CD8-positive, alpha-beta memory T cell (primary cell): ENCODE measurements at regions not wholly inside any gene's neighbourhood (a gene's known extent, or its start where the extent isn't known, plus 50 kb on each side); places are given as distances from the start of the nearest gene placed in this dataset.
"Not testable (repeated sequence)": the region's sequence is repeated elsewhere in the genome, so short reads cannot be mapped to it uniquely, and the experiment has no call there.

ENCODE experiments used
- CTCF ChIA-PET: fragments of 350-600 bp; sonication (Branson Sonifier 250); formaldehyde crosslinking; loops from one replicate; lab custom pipeline; 2021; ENCODE audit warnings: antibody characterized with exemption; lab: Charles Lee
- POLR2A ChIA-PET: fragments of 350-600 bp; sonication (Branson Sonifier 250); formaldehyde crosslinking; loops from one replicate; lab custom pipeline; 2021; ENCODE audit warnings: antibody characterized with exemption; lab: Charles Lee
- DNase-seq, 5 donors: peaks; one replicate each; pipeline versions ENCODE4 v3.0.0 to v3.0.0-alpha.2; 2020 to 2022; ENCODE audit warnings: mixed read lengths in 1 of 5
- H3K27ac ChIP-seq: one replicate; pipeline ENCODE4 v1.7.0; 2013; ENCODE audit warnings: low read depth, mild to moderate bottlenecking, low read length, moderate library complexity
- H3K27me3 ChIP-seq: 2 replicates; pipeline ENCODE4 v1.7.0; 2013; ENCODE audit warnings: low read length, mild to moderate bottlenecking; ENCODE audit not compliant: insufficient read depth, poor library complexity, severe bottlenecking
- H3K36me3 ChIP-seq: 2 replicates; pipeline ENCODE4 v1.7.0; 2013; ENCODE audit warnings: mild to moderate bottlenecking, low read length, moderate library complexity; ENCODE audit not compliant: insufficient read depth
- H3K4me1 ChIP-seq: 2 replicates; pipeline ENCODE4 v1.7.0; 2013; ENCODE audit warnings: mild to moderate bottlenecking, low read length, moderate library complexity; ENCODE audit not compliant: insufficient read depth
- H3K4me3 ChIP-seq: 2 replicates; pipeline ENCODE4 v1.7.0; 2013; ENCODE audit warnings: mild to moderate bottlenecking, low read length
- H3K9me3 ChIP-seq: 2 replicates; pipeline ENCODE4 v1.7.0; 2013; ENCODE audit warnings: mild to moderate bottlenecking, low read length
- H3K27ac Mint-ChIP-seq, 8 donors: one replicate each; pipeline ENCODE4 v1.8.0; 2020 to 2021; ENCODE audit warnings: mixed read lengths in 8 of 8, mild to moderate bottlenecking in 6 of 8, inconsistent platforms in 3 of 8, moderate library complexity in 3 of 8
- H3K27me3 Mint-ChIP-seq, 2 donors: one replicate each; pipeline ENCODE4 v1.8.0; 2020 to 2021; ENCODE audit warnings: mixed read lengths in 2 of 2, mild to moderate bottlenecking in 1 of 2, moderate library complexity in 1 of 2
- H3K36me3 Mint-ChIP-seq, 3 donors: one replicate each; pipeline ENCODE4 v1.8.0; 2020 to 2021; ENCODE audit warnings: mixed read lengths in 3 of 3, inconsistent platforms in 1 of 3, mild to moderate bottlenecking in 1 of 3
- H3K4me1 Mint-ChIP-seq, 3 donors: one replicate each; pipeline ENCODE4 v1.8.0; 2020 to 2021; ENCODE audit warnings: mixed read lengths in 3 of 3, inconsistent platforms in 1 of 3, mild to moderate bottlenecking in 1 of 3
- H3K4me3 Mint-ChIP-seq, 7 donors: one replicate each; pipeline ENCODE4 v1.8.0; 2020 to 2021; ENCODE audit warnings: mixed read lengths in 7 of 7, mild to moderate bottlenecking in 6 of 7, moderate library complexity in 4 of 7, inconsistent platforms in 2 of 7
- H3K9me3 Mint-ChIP-seq, 5 donors: one replicate each; pipeline ENCODE4 v1.8.0; 2020 to 2022; ENCODE audit warnings: mixed read lengths in 5 of 5, mild to moderate bottlenecking in 3 of 5, moderate library complexity in 2 of 5, inconsistent platforms in 1 of 5

DNA sequence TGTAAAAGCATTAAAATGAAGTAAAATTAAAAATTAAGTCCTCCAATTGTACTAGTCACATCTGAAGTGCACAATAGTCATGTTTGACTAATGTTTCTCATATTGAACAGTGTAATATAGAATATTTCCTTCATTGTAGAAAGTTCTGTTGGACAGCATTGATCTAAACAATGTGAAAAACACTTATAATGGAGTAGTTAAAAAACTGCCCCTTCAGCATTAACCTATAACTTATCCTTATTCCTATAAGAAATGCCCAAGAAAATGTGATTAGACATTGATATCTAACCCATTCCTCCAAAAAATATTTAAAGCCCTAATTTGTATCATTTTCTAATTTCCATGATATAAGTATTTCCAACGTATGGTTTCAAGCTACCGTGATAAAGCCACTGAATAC lies 210.7 kb downstream of the RASSF9 start:
- Mint-ChIP-seq H3K27me3 (no peaks in the 10 kb centered on the region), H3K4me1 (no peaks in the 10 kb centered on the region), H3K4me3 (no peak overlapping the region), H3K9me3 (peaks cover 3 to 21% (median 6%) of the 10 kb centered on the region in 5 donors), H3K27ac (no peak overlapping the region), H3K36me3 (no peaks in the 10 kb centered on the region)
- no peaks in the 10 kb centered on the region for H3K4me1 ChIP-seq
- ChIA-PET POLR2A (no interaction called here), CTCF (no interaction called here)
- no peaks in the 10 kb centered on the region for H3K27me3 ChIP-seq
- H3K27ac ChIP-seq: no peak overlapping the region
- no peak overlapping the region for H3K4me3 ChIP-seq
- H3K9me3 ChIP-seq: no peaks in the 10 kb centered on the region
- no peak for DNase-seq
- no peaks in the 10 kb centered on the region for H3K36me3 ChIP-seq

DNA sequence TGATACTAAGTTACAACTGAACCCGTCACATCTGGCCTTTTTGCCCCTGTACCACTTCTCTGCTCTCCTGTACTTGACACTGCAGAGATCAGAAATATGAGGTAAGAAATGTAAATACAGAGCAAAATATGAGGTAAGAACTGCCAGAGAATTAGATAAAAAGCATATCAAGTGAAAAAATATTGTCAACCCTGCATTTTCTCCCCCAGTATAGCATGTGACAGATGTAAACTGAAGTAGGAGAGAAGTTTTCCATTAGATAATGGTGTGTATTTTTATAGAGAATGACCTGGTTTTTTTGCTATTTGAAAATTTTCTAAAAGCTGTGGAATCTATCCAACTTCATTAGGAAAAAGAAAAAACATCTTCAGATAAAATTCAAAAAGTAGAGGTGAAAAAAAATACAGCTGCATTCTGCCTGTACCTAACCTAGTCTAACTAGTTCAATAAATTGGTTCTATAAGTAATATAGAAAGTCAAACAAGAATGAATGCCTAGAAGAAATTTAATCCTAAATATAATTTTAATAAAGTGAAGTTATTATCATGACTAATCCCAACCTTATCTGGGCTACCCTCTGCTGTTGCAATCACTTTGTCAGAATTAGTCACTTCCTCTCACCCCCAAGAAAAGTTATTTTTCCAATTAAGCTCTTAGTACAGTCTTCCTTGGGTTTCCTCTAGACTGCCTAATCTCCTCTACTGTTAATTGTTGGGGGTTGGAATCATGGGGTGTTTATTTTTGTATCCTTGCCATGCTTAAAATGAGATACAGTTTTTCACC lies 210.0 kb downstream of the RASSF9 start:
- Mint-ChIP-seq H3K4me1 (no peaks in the 10 kb centered on the region), H3K27me3 (no peaks in the 10 kb centered on the region), H3K4me3 (no peak overlapping the region), H3K27ac (no peak overlapping the region), H3K36me3 (no peaks in the 10 kb centered on the region), H3K9me3 (peaks cover 3 to 25% (median 6%) of the 10 kb centered on the region in 5 donors)
- DNase-seq: no peak
- CTCF ChIA-PET: no interaction called here
- Histone ChIP-seq H3K27ac (no peak overlapping the region), H3K27me3 (no peaks in the 10 kb centered on the region), H3K4me1 (no peaks in the 10 kb centered on the region), H3K9me3 (no peaks in the 10 kb centered on the region), H3K4me3 (no peak overlapping the region), H3K36me3 (no peaks in the 10 kb centered on the region)
- POLR2A ChIA-PET: no interaction called here

DNA sequence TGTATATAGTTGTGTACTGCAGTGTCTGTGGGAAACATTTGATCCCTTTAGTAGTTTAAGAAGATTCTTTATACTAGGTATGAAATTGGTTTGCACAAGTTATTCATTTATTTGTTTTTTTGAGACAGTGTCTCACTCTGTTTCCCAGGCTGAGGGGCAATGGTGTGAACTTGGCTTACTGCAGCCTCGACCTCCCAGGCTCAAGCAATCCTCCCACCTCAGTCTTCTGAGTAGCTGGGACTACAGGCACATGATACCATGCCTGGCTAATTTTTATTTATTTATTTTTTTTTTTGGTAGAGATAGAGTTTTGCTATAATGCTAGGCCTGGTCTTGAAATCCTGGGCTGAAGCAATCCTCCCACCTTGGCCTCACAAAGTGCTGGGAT lies 209.4 kb downstream of the RASSF9 start:
- no peaks in the 10 kb centered on the region for H3K36me3 ChIP-seq
- no peaks in the 10 kb centered on the region for H3K4me1 ChIP-seq
- Mint-ChIP-seq H3K27me3 (no peaks in the 10 kb centered on the region), H3K4me1 (no peaks in the 10 kb centered on the region), H3K36me3 (no peaks in the 10 kb centered on the region), H3K9me3 (peaks cover 3 to 25% (median 6%) of the 10 kb centered on the region in 5 donors), H3K4me3 (no peak overlapping the region), H3K27ac (no peak overlapping the region)
- H3K4me3 ChIP-seq: no peak overlapping the region
- H3K9me3 ChIP-seq: no peaks in the 10 kb centered on the region
- H3K27me3 ChIP-seq: no peaks in the 10 kb centered on the region
- CTCF ChIA-PET: no interaction called here
- POLR2A ChIA-PET: no interaction called here
- DNase-seq: no peak
- no peak overlapping the region for H3K27ac ChIP-seq

DNA sequence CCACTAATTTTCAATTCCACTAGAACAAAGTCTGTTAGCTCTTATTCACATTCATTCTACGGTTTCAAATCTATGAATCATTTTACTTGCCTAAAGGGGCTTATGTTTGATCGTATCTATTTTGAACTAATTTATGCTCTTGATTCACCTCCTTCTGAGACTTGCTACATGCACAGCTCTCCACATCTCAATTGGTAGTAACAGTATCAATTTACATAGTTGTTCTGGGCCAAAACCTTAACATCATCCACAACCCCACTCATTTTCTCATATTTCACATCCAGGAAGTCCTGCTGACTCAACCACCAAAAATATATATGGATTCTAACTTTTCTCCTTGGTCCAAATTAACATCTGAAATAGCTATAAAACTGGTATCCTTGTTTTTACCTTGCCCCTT lies 208.6 kb downstream of the RASSF9 start:
- Histone ChIP-seq H3K4me3 (no peak overlapping the region), H3K4me1 (no peaks in the 10 kb centered on the region), H3K9me3 (no peaks in the 10 kb centered on the region), H3K36me3 (no peaks in the 10 kb centered on the region), H3K27me3 (no peaks in the 10 kb centered on the region), H3K27ac (no peak overlapping the region)
- CTCF ChIA-PET: no interaction called here
- H3K9me3 Mint-ChIP-seq: peaks cover 3 to 32% (median 5%) of the 10 kb centered on the region in 5 donors
- H3K27me3 Mint-ChIP-seq: no peaks in the 10 kb centered on the region
- no peak for DNase-seq
- H3K4me1 Mint-ChIP-seq: no peaks in the 10 kb centered on the region
- POLR2A ChIA-PET: no interaction called here
- H3K27ac Mint-ChIP-seq: no peak overlapping the region
- no peak overlapping the region for H3K4me3 Mint-ChIP-seq
- H3K36me3 Mint-ChIP-seq: no peaks in the 10 kb centered on the region

DNA sequence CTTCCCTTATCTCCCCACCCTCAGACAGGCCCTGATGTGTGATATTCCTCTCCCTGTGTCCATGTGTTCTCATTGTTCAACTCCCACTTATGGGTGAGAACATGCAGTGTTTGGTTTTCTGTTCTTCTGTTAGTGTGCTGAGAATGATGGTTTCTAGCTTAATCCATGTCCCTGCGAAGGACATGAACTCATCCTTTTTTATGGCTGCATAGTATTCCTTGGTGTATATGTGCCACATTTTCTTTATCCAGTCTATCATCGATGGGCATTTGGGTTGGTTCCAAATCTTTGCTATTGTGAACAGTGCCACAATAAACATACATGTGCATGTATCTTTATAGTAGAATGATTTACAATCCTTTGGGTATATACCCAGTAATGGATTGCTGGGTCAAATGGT lies 207.6 kb downstream of the RASSF9 start:
- H3K27ac ChIP-seq, DNase-seq, CTCF ChIA-PET, H3K4me3 ChIP-seq, H3K4me3 Mint-ChIP-seq, H3K36me3 ChIP-seq, H3K4me1 ChIP-seq, H3K4me1 Mint-ChIP-seq, H3K27me3 ChIP-seq, POLR2A ChIA-PET, H3K9me3 ChIP-seq, H3K27me3 Mint-ChIP-seq, H3K36me3 Mint-ChIP-seq, H3K27ac Mint-ChIP-seq: not testable (repeated sequence)
- peaks cover 3 to 32% (median 5%) of the 10 kb centered on the region in 5 donors for H3K9me3 Mint-ChIP-seq

DNA sequence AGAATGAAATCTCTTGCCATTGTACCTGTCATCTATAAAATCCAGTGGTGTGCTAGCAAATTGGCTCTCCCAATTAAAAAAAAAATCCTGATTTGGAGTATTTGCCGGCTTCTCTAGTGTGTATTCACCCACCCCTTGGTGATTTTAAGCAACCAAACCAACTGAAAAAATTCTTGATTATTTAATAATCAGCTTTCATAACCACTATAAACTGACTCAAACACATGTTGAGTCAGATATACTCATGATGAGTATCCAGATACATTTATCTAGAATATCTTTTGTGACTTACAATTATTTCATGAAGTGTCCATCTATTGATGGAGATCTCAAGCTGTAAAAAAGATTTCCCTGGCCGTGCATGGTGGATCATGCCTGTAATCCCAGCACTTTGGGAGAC lies 205.4 kb downstream of the RASSF9 start:
- DNase-seq: no peak
- H3K27ac ChIP-seq: no peak overlapping the region
- H3K9me3 ChIP-seq: no peaks in the 10 kb centered on the region
- H3K4me1 ChIP-seq: no peaks in the 10 kb centered on the region
- no peaks in the 10 kb centered on the region for H3K4me1 Mint-ChIP-seq
- ChIA-PET CTCF (no interaction called here), POLR2A (no interaction called here)
- H3K9me3 Mint-ChIP-seq: peaks cover 2 to 26% (median 4%) of the 10 kb centered on the region in 5 donors
- no peak overlapping the region for H3K27ac Mint-ChIP-seq
- H3K36me3 Mint-ChIP-seq: no peaks in the 10 kb centered on the region
- H3K27me3 ChIP-seq: no peaks in the 10 kb centered on the region
- H3K4me3 ChIP-seq: no peak overlapping the region
- H3K36me3 ChIP-seq: no peaks in the 10 kb centered on the region
- no peaks in the 10 kb centered on the region for H3K27me3 Mint-ChIP-seq
- no peak overlapping the region for H3K4me3 Mint-ChIP-seq

DNA sequence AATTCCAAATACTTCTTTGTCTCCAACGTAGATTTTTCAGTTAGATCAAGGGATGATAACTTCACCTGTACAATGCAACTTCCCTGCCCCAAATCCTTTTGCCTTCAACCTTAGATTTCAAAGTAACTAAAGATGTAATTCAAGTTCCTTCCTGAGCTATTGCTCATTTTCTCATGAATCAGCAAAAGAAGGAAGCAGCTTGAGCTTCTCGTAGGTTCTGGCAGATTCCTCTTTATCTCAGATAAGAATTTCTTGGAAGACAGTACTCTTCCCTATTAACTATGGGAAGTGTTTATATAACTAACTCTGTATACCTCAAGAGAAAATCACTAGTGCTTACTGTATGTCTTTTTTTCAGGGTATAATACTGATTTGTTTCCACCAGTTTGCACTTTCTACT lies 203.8 kb downstream of the RASSF9 start:
- ChIA-PET CTCF (no interaction called here), POLR2A (no interaction called here)
- no peaks in the 10 kb centered on the region for H3K36me3 Mint-ChIP-seq
- no peaks in the 10 kb centered on the region for H3K4me1 Mint-ChIP-seq
- Histone ChIP-seq H3K4me3 (no peak overlapping the region), H3K9me3 (no peaks in the 10 kb centered on the region), H3K27me3 (no peaks in the 10 kb centered on the region), H3K27ac (no peak overlapping the region), H3K36me3 (no peaks in the 10 kb centered on the region), H3K4me1 (no peaks in the 10 kb centered on the region)
- no peaks in the 10 kb centered on the region for H3K27me3 Mint-ChIP-seq
- H3K4me3 Mint-ChIP-seq: no peak overlapping the region
- no peak for DNase-seq
- no peak overlapping the region for H3K27ac Mint-ChIP-seq
- H3K9me3 Mint-ChIP-seq: peaks cover 0 to 22% (median 4%) of the 10 kb centered on the region in 5 donors

DNA sequence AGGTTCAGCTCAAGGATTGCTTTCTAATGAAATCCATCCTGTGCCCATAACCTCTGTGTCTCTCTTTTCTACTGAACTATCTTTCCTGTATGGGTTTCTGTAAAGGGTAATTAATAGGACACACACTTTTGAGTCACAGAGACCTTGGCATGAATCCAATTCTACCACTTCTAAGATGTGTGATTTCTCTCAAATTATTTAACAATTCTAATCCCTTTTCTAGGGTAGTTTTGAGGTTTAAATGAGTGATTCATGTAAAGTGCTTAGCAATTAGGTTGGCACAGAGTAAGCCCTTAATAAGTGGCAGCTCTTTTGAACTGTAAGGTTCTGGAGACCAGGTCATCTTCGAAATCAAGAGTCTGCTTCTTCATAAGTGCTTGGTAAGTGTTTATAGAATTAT lies 202.7 kb downstream of the RASSF9 start:
- CTCF ChIA-PET: no interaction called here
- H3K4me3 Mint-ChIP-seq: no peak overlapping the region
- Histone ChIP-seq H3K9me3 (no peaks in the 10 kb centered on the region), H3K4me1 (no peaks in the 10 kb centered on the region), H3K4me3 (no peak overlapping the region), H3K27ac (no peak overlapping the region), H3K36me3 (no peaks in the 10 kb centered on the region), H3K27me3 (no peaks in the 10 kb centered on the region)
- no peaks in the 10 kb centered on the region for H3K36me3 Mint-ChIP-seq
- H3K27me3 Mint-ChIP-seq: no peaks in the 10 kb centered on the region
- H3K27ac Mint-ChIP-seq: no peak overlapping the region
- POLR2A ChIA-PET: no interaction called here
- DNase-seq: no peak
- peaks cover 0 to 18% (median 2%) of the 10 kb centered on the region in 5 donors for H3K9me3 Mint-ChIP-seq
- H3K4me1 Mint-ChIP-seq: no peaks in the 10 kb centered on the region
